ENCODE measurements at regions not wholly inside any gene's neighbourhood (a gene's known extent, or its start where the extent isn't known, plus 50 kb on each side); places are given as distances from the start of the nearest gene placed in this dataset.

DNA sequence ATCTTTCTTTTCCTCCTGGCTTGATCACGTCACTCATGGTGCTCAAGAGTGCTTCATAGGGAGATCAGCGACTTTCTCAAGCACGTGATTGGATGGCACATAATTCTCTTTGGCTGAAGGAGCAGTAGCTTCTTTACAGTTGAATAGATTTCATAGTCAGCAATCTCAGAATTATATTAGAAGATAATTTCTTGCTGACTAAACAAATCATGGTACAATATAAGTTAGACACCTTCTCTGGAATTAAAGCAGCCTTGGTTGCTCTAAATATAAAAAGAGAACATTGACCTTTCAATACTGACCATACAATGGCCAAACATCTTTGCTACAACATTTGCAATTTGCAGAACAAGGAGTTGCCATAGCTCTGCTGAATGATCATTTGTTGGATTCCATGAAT is 238.5 kb upstream of the CHST9 start:
- TF ChIP-seq RAD21 (IDR thresholded peaks at IDR 0.05; ENCODE audit: low read length) (no peak), CTCF (conservative IDR thresholded peaks at IDR 0.05; ENCODE audit: low read depth, low read length) (no peak), POLR2A (IDR thresholded peaks at IDR 0.05; ENCODE audit: low read depth, low read length) (no peak), RFX5 (IDR thresholded peaks at IDR 0.05; ENCODE audit: low read depth, low read length) (no peak), MAZ (IDR thresholded peaks at IDR 0.05; ENCODE audit: borderline replicate concordance, low read depth, low read length) (no peak), MXI1 (IDR thresholded peaks at IDR 0.05; ENCODE audit: borderline replicate concordance, low read depth, low read length) (no peak), BHLHE40 (IDR thresholded peaks at IDR 0.05; ENCODE audit: low read depth, low read length) (no peak), FOS (IDR thresholded peaks at IDR 0.05; ENCODE audit: low read depth, low read length) (no peak), RCOR1 (IDR thresholded peaks at IDR 0.05; ENCODE audit: insufficient replicate concordance, low read length) (no peak), NFE2L2 (IDR thresholded peaks at IDR 0.05; ENCODE audit: low read depth, low read length) (no peak)
- TF ChIP-seq, protein P1, sequence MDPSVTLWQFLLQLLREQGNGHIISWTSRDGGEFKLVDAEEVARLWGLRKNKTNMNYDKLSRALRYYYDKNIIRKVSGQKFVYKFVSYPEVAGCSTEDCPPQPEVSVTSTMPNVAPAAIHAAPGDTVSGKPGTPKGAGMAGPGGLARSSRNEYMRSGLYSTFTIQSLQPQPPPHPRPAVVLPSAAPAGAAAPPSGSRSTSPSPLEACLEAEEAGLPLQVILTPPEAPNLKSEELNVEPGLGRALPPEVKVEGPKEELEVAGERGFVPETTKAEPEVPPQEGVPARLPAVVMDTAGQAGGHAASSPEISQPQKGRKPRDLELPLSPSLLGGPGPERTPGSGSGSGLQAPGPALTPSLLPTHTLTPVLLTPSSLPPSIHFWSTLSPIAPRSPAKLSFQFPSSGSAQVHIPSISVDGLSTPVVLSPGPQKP (IDR thresholded peaks at IDR 0.05; ENCODE audit: borderline replicate concordance, low read depth, low read length): no peak
- TF ChIP-seq, protein P2, sequence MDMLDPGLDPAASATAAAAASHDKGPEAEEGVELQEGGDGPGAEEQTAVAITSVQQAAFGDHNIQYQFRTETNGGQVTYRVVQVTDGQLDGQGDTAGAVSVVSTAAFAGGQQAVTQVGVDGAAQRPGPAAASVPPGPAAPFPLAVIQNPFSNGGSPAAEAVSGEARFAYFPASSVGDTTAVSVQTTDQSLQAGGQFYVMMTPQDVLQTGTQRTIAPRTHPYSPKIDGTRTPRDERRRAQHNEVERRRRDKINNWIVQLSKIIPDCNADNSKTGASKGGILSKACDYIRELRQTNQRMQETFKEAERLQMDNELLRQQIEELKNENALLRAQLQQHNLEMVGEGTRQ (IDR thresholded peaks at IDR 0.05; ENCODE audit: low read depth, low read length): no peak
